Progenitor cell of endocrine pancreas (in vitro differentiated cells): ENCODE measurements at regions not wholly inside any gene's neighbourhood (a gene's known extent, or its start where the extent isn't known, plus 50 kb on each side); places are given as distances from the start of the nearest gene placed in this dataset.

Experiments used
- DNase-seq: peaks from one replicate; pipeline ENCODE4 v3.0.0; 2021; ENCODE audit warnings: low spot score; ENCODE audit not compliant: unreplicated experiment
- H3K27ac Mint-ChIP-seq: 2 replicates; pipeline ENCODE4 v1.8.0; 2021; ENCODE audit warnings: mild to moderate bottlenecking, moderate library complexity, mixed read lengths
- H3K27me3 Mint-ChIP-seq: 2 replicates; pipeline ENCODE4 v1.8.0; 2021; ENCODE audit warnings: mixed read lengths
- H3K36me3 Mint-ChIP-seq: 2 replicates; pipeline ENCODE4 v1.8.0; 2022; ENCODE audit warnings: mixed read lengths; ENCODE audit not compliant: insufficient read depth
- H3K4me1 Mint-ChIP-seq: 2 replicates; pipeline ENCODE4 v1.8.0; 2021; ENCODE audit warnings: low read depth, mixed read lengths
- H3K4me3 Mint-ChIP-seq: 2 replicates; pipeline ENCODE4 v1.8.0; 2021; ENCODE audit warnings: low read depth, mild to moderate bottlenecking, moderate library complexity, mixed read lengths
- H3K9me3 Mint-ChIP-seq: 2 replicates; pipeline ENCODE4 v1.8.0; 2021; ENCODE audit warnings: low read depth, mixed read lengths
- TF ChIP-seq, protein P1 (sequence below): fragments of 200-600 bp; sonication (generic); IDR thresholded peaks from one replicate; pipeline ENCODE4 v1.5.0; 2021; ENCODE audit warnings: antibody characterized with exemption, mild to moderate bottlenecking; ENCODE audit not compliant: unreplicated experiment

DNA sequence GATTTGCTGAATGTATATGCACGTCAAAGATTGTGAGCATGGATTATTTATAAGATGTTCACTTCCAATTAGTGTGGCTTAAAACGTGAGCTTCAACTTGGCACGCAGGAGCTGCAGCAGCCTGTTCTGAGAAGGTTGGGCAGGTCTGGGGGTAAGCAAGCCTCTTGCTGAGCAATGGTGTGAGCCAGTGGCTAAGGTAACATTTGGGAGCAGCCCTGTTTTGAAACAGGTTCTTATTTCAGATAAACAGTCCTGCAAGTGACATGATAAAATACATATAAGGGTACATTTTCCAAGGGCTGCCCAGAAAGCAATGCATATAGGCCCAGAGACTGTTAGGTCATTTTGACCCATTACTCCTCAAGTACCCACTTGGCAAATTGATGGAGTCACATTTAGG lies 415.3 kb downstream of the ZNF521 start:
- no peaks in the 10 kb centered on the region for H3K9me3 Mint-ChIP-seq
- H3K36me3 Mint-ChIP-seq = no peaks in the 10 kb centered on the region
- H3K27me3 Mint-ChIP-seq = peaks cover 67% of the 10 kb centered on the region
- peaks cover 6% of the 10 kb centered on the region for H3K4me1 Mint-ChIP-seq
- no peak for DNase-seq
- H3K4me3 Mint-ChIP-seq = no peak overlapping the region
- H3K27ac Mint-ChIP-seq = no peak overlapping the region
- TF ChIP-seq, protein P1, sequence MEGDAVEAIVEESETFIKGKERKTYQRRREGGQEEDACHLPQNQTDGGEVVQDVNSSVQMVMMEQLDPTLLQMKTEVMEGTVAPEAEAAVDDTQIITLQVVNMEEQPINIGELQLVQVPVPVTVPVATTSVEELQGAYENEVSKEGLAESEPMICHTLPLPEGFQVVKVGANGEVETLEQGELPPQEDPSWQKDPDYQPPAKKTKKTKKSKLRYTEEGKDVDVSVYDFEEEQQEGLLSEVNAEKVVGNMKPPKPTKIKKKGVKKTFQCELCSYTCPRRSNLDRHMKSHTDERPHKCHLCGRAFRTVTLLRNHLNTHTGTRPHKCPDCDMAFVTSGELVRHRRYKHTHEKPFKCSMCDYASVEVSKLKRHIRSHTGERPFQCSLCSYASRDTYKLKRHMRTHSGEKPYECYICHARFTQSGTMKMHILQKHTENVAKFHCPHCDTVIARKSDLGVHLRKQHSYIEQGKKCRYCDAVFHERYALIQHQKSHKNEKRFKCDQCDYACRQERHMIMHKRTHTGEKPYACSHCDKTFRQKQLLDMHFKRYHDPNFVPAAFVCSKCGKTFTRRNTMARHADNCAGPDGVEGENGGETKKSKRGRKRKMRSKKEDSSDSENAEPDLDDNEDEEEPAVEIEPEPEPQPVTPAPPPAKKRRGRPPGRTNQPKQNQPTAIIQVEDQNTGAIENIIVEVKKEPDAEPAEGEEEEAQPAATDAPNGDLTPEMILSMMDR = no peak

DNA sequence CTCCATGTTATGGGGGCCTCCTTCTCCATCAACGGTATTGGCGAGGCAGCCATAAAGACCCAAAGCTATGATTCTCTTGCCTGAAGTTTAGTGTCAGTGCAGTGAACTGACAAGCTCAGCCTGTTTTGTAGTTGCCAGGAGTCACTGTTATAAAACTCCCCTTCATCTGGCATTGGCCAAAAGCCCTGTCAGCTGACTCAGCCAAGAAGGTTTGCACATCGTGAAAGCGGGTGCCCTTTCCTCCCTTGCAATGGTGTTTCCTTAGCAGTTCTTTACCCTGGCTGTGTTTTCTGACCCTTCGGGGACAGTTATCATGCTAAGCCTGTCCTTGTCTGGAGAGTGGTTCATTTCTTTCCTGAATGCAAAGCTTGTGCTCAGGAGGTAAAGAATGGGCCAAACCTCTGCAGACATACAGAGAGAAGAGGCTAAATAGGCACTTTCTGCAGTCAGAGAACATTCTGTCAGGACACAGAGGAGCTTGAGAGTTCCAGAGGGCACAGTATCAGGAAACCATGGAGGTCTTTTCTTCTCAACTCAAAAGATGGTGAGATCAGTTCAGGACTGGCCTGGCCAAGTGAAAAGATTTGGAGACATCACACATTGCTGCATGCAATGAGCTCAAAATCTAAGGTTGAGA lies 414.2 kb downstream of the ZNF521 start:
- H3K9me3 Mint-ChIP-seq = no peaks in the 10 kb centered on the region
- peaks cover 3% of the 10 kb centered on the region for H3K4me1 Mint-ChIP-seq
- no peak overlapping the region for H3K27ac Mint-ChIP-seq
- peaks cover 78% of the 10 kb centered on the region for H3K27me3 Mint-ChIP-seq
- TF ChIP-seq, protein P1 = no peak
- no peak overlapping the region for H3K4me3 Mint-ChIP-seq
- no peaks in the 10 kb centered on the region for H3K36me3 Mint-ChIP-seq
- DNase-seq = no peak

DNA sequence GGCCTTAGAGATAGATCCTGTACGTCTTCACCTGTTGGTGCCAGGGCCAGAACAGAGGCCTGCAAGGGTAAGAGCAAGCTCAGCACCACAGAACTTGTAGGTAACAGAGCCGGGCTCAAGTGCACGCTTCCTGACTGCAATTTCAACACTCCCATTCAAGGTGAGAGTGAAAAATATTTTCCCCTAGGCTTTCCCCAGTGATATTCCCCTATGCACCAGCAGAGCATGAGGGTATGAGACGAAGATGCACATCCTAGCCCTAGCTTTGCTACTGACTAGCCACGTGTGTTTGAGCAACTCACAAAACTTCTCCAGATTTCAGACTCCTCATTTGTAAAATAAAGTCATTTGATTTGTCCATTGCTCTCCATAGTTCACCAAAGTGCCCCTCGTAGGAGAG lies 411.6 kb downstream of the ZNF521 start:
- H3K4me3 Mint-ChIP-seq = no peak overlapping the region
- no peak for DNase-seq
- no peak overlapping the region for H3K27ac Mint-ChIP-seq
- H3K27me3 Mint-ChIP-seq = peaks cover 80% of the 10 kb centered on the region
- H3K4me1 Mint-ChIP-seq = peaks cover 3% of the 10 kb centered on the region
- H3K36me3 Mint-ChIP-seq = no peaks in the 10 kb centered on the region
- TF ChIP-seq, protein P1 = no peak
- H3K9me3 Mint-ChIP-seq = no peaks in the 10 kb centered on the region

DNA sequence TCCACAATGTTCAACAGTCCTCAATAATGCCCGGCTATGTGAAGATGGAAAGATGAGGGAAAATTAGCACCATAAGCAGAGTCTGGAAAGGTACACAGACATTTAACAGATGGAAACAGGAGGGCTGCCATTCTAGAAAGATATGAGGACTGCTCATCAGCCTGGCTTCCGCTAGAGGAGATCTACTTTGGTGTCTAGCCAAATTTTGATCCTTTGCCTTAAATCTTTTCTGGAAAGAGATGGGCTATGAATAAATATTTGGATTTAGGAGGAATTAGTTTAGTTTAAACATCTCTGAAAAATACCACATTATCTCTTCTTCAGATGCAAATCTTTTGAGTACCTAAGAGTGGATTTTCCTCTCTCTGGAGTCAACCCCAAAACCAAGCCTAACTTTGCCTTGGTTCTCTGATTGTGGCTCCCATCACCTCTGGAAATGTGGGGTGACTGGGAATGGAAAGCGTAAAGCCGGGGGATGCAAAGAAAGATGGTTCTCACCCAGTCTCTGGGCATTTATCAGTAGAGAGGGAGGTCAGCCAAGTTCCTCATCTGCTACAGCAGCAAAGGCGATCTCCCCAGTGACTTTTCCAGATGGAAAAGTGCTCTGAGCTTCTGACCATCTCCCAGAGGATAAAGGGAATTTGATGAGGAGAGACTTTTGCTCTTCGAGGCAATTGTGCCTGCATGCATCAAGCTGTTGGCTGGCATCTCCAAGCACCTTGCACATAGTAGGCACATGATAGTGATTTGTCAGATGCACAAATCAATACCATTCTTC lies 410.6 kb downstream of the ZNF521 start:
- peaks cover 76% of the 10 kb centered on the region for H3K27me3 Mint-ChIP-seq
- H3K4me1 Mint-ChIP-seq = peaks cover 3% of the 10 kb centered on the region
- no peak overlapping the region for H3K4me3 Mint-ChIP-seq
- TF ChIP-seq, protein P1 = no peak
- H3K36me3 Mint-ChIP-seq = no peaks in the 10 kb centered on the region
- H3K9me3 Mint-ChIP-seq = no peaks in the 10 kb centered on the region
- no peak for DNase-seq
- H3K27ac Mint-ChIP-seq = no peak overlapping the region

DNA sequence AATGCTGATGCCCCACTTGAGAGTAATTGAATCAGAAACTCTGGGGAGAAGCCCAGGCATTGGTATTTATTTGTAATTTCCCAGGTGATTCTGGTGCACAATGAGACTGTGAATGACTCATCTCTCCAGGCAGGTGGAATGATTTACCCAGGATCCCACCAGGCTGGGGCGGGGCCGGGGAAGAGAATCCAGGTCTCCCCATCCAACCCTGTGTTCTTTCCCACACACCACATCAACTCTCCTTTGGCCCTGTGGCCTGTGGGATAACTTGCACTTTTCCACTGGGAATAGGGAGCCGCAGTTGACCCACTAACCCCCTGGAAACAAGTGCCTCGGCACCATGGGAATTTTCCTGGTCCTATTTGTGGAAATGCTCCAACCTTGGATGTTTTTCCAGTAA lies 409.8 kb downstream of the ZNF521 start:
- Mint-ChIP-seq H3K27ac (no peak overlapping the region), H3K4me1 (peaks cover 3% of the 10 kb centered on the region), H3K4me3 (no peak overlapping the region), H3K36me3 (no peaks in the 10 kb centered on the region), H3K9me3 (no peaks in the 10 kb centered on the region), H3K27me3 (peaks cover 73% of the 10 kb centered on the region)
- TF ChIP-seq, protein P1 = no peak
- no peak for DNase-seq
